ENCODE measurements at regions not wholly inside any gene's neighbourhood (a gene's known extent, or its start where the extent isn't known, plus 50 kb on each side); places are given as distances from the start of the nearest gene placed in this dataset.

- ChIA-PET POLR2A (no interaction called here), CTCF (no interaction called here)
- Mint-ChIP-seq H3K36me3 (peaks cover 10% of the 10 kb centered on the region), H3K4me1 (no peaks in the 10 kb centered on the region), H3K4me3 (no peak overlapping the region), H3K27ac (no peak overlapping the region), H3K27me3 (ENCODE audit: low read depth) (no peaks in the 10 kb centered on the region), H3K9me3 (peaks cover 35% of the 10 kb centered on the region)
- DNase-seq (ENCODE audit: low spot score): no peak
- TF ChIP-seq, protein P1, sequence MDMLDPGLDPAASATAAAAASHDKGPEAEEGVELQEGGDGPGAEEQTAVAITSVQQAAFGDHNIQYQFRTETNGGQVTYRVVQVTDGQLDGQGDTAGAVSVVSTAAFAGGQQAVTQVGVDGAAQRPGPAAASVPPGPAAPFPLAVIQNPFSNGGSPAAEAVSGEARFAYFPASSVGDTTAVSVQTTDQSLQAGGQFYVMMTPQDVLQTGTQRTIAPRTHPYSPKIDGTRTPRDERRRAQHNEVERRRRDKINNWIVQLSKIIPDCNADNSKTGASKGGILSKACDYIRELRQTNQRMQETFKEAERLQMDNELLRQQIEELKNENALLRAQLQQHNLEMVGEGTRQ (CRISPR knock-in tag; IDR thresholded peaks at IDR 0.05): no peak
- no peak for TF ChIP-seq ARID4B (CRISPR knock-in tag; IDR thresholded peaks at IDR 0.05; ENCODE audit: borderline replicate concordance)
- no peak for TF ChIP-seq ZNF317 (CRISPR knock-in tag; IDR thresholded peaks at IDR 0.05; ENCODE audit: borderline replicate concordance, low read depth)
- no peak for TF ChIP-seq ZNF263 (CRISPR knock-in tag; IDR thresholded peaks at IDR 0.05; ENCODE audit: low read depth)
- TF ChIP-seq, protein P2, sequence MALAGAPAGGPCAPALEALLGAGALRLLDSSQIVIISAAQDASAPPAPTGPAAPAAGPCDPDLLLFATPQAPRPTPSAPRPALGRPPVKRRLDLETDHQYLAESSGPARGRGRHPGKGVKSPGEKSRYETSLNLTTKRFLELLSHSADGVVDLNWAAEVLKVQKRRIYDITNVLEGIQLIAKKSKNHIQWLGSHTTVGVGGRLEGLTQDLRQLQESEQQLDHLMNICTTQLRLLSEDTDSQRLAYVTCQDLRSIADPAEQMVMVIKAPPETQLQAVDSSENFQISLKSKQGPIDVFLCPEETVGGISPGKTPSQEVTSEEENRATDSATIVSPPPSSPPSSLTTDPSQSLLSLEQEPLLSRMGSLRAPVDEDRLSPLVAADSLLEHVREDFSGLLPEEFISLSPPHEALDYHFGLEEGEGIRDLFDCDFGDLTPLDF (CRISPR knock-in tag; IDR thresholded peaks at IDR 0.05): no peak
- no peak for TF ChIP-seq ATF1 (CRISPR knock-in tag; IDR thresholded peaks at IDR 0.05)
- no peak for TF ChIP-seq ZNF671 (CRISPR knock-in tag; IDR thresholded peaks at IDR 0.05)
- no peak for TF ChIP-seq MLX (CRISPR knock-in tag; IDR thresholded peaks at IDR 0.05)
- TF ChIP-seq ELF4 (CRISPR knock-in tag; IDR thresholded peaks at IDR 0.05; ENCODE audit: low read depth): no peak
- TF ChIP-seq SP1 (CRISPR knock-in tag; conservative IDR thresholded peaks at IDR 0.05): no peak
- TF ChIP-seq ZBTB43 (CRISPR knock-in tag; IDR thresholded peaks at IDR 0.05): no peak
- TF ChIP-seq SOX15 (CRISPR knock-in tag; IDR thresholded peaks at IDR 0.05): no peak
- no peak for TF ChIP-seq ZNF138 (CRISPR knock-in tag; conservative IDR thresholded peaks at IDR 0.05)
- no peak for TF ChIP-seq USF1 (CRISPR knock-in tag; IDR thresholded peaks at IDR 0.05)
- TF ChIP-seq, protein P3, sequence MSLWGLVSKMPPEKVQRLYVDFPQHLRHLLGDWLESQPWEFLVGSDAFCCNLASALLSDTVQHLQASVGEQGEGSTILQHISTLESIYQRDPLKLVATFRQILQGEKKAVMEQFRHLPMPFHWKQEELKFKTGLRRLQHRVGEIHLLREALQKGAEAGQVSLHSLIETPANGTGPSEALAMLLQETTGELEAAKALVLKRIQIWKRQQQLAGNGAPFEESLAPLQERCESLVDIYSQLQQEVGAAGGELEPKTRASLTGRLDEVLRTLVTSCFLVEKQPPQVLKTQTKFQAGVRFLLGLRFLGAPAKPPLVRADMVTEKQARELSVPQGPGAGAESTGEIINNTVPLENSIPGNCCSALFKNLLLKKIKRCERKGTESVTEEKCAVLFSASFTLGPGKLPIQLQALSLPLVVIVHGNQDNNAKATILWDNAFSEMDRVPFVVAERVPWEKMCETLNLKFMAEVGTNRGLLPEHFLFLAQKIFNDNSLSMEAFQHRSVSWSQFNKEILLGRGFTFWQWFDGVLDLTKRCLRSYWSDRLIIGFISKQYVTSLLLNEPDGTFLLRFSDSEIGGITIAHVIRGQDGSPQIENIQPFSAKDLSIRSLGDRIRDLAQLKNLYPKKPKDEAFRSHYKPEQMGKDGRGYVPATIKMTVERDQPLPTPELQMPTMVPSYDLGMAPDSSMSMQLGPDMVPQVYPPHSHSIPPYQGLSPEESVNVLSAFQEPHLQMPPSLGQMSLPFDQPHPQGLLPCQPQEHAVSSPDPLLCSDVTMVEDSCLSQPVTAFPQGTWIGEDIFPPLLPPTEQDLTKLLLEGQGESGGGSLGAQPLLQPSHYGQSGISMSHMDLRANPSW (CRISPR knock-in tag; conservative IDR thresholded peaks at IDR 0.05; ENCODE audit: low read depth): no peak
- TF ChIP-seq, protein P4, sequence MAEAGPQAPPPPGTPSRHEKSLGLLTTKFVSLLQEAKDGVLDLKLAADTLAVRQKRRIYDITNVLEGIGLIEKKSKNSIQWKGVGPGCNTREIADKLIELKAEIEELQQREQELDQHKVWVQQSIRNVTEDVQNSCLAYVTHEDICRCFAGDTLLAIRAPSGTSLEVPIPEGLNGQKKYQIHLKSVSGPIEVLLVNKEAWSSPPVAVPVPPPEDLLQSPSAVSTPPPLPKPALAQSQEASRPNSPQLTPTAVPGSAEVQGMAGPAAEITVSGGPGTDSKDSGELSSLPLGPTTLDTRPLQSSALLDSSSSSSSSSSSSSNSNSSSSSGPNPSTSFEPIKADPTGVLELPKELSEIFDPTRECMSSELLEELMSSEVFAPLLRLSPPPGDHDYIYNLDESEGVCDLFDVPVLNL (CRISPR knock-in tag; IDR thresholded peaks at IDR 0.05; ENCODE audit: borderline replicate concordance, low read depth): no peak
- no peak for TF ChIP-seq RELA (CRISPR knock-in tag; IDR thresholded peaks at IDR 0.05; ENCODE audit: borderline replicate concordance)
- TF ChIP-seq ZNF219 (CRISPR knock-in tag; IDR thresholded peaks at IDR 0.05; ENCODE audit: borderline replicate concordance): no peak
- TF ChIP-seq, protein P5, sequence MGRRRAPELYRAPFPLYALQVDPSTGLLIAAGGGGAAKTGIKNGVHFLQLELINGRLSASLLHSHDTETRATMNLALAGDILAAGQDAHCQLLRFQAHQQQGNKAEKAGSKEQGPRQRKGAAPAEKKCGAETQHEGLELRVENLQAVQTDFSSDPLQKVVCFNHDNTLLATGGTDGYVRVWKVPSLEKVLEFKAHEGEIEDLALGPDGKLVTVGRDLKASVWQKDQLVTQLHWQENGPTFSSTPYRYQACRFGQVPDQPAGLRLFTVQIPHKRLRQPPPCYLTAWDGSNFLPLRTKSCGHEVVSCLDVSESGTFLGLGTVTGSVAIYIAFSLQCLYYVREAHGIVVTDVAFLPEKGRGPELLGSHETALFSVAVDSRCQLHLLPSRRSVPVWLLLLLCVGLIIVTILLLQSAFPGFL (CRISPR knock-in tag; IDR thresholded peaks at IDR 0.05; ENCODE audit: borderline replicate concordance): no peak
- no peak for ATAC-seq
These were observed 330.8 kb downstream of the LIG4 start for GRCh38 chr13:107884564-107884963.
